Activated naive CD4-positive, alpha-beta T cell treated with Interleukin-2 at 50 U/mL for 16 hours (primary cell): ENCODE measurements at regions not wholly inside any gene's neighbourhood (a gene's known extent, or its start where the extent isn't known, plus 50 kb on each side); places are given as distances from the start of the nearest gene placed in this dataset.
"Not testable (repeated sequence)": the region's sequence is repeated elsewhere in the genome, so short reads cannot be mapped to it uniquely, and the experiment has no call there.

ENCODE experiments used
- DNase-seq: peaks from one replicate; pipeline ENCODE4 v3.0.0-alpha.2; 2020

DNA sequence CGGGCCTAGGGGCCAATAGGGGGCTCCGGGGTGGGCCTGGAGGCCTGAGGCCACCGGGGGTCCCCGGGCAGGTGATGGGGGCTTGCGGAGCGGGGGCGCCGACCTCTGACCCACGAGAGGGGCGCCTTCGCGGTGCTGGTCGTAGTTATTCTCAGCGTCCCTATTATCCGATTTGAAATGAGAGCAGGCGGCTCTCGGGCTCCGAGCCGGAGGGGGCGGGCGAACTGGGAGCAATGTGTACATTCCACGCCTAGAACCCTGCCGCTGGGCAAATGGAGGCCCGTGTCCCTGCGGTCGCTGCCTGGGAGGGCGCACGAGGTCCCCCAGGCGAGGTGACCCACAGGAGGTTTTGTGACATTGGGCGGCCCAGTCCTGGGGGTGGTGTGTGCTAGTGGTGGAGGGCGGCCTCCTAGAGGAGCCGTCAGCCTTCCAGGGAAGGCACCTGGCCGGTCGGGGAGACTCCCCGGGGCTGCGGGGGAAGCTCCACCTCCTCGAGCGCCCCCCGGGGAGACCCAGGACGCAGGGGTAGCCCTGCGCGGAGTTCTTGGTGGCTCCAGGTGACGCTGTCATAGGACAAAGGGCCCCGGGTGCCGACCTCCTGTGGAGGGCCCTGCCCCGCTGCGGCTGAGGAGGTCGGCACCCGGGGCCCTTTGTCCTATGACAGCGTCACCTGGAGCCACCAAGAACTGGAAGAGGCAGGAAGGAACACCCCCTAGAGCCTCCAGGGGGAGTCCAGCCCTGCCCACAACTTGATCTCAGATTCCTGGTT is 102.6 kb upstream of the PRKX start:
- DNase-seq: peak; percentile 22

DNA sequence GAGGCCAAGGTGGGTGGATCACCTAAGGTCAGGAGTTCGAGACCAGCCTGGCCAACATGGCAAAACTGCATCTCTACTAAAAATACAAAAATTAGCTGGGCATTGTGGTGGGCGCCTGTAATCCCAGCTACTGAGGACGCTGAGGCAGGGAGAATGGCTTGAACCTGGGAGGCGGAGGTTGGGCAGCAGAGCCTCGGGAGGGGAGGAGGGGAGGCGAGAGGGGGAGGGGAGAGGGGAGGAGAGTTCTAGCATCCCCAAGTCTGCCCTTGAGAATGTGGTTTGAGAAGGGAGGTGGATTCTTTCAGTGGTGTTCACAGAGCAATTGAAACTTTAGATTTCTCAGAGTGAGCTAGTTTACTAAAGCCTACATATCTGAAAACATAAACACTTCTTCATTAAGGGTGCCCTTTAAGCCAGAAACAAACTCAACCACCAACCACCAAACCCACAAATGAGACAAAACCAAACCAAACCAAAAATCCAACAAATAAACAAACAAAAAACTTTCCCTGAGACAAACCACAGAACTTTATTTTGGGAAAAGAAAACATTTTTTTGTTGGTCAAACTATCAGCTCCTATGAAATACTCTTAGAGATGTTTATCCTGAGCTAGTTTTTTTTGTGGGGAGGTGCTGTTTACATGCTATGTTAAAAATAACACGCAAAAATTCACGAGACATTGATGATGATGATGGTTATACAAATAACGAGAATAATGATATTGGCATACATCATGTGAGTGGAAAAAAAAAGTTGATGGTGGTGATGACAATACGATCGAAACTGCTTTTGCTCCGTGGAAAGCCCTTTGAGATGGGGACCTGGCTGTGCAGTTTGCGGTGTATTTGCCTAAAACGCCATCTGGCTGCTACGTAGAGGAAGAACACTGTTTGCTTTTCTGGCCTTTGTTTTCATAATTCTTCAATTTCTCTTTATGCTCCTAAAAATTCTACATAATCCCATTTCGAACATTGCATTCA is 98.2 kb upstream of the PRKX start:
- peak; percentile 47 for DNase-seq

DNA sequence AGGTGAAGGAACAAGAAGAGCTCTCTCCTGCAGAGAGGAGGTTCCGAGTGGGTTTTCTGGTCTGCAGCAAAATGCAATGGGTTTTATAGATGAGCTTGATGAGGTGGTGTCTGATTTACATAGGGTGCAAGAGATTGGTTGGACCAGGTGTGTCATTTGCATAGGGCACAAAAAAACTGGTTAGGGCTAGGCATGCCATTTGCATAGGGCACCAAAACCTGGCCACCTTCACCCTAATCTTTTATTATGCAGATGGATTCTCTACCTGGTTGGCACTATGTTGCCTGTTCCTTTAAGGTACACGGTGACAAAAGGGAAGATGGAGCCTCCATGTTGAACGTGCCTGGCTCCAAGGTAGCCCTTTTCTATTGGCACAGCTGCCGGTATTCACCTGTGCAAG is 94.5 kb upstream of the PRKX start:
- no peak for DNase-seq

DNA sequence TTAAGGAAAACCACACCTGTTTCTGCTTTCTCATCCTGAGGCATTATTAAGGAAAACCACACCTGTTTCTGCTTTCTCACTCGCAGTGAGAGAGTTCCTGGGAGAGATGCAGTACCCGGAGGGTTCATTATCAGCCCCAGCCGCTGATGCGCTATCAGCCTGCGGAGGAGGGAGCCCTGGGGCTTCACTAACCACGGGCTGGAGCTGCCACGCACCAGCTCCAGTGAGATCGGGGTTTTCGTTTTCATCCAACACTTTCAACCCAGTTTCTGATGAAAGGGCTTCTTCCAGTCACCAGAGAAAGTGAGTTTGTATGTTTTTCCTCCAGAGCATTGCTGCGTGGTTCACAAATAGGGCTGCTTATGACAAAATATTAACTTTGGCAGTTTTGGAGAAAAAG is 93.2 kb upstream of the PRKX start:
- no peak for DNase-seq

DNA sequence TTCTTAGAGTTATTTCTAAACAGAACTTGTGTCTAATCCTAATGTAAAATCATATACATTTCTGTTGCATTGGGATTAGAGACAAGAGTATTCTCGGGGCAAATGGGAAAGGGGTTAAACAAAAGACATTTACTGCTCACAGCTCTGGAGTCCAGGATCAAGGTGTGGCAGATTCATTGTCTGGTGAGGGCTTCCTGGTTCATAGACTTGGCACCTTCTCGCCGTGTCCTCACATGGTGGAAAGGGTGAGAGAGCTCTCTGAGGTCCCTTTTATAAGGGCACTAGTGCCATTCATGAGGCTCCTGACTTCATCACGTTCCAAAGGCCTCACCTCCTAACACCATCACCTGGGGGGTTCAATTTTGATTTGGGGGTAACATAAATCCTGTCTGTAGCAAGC is 90.3 kb upstream of the PRKX start:
- DNase-seq: no peak

DNA sequence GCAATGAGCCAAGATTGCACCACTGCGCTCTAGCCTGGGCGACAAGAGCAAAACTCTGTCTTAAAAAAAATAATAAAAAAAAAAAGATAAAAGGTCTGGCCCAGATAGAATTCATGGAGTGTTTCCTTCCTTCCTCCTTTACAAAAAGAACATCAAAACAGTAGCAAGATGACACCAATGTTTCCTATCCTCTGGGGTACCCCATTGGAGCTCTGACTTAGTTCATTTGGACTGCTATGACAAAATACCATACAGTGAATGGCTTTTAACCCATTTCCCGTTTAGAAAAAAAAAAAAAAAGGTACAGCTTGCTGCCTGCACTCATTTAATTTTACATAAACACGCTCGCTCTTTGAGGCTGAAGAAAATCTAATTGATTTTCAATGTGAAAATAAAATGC is 89.9 kb upstream of the PRKX start:
- DNase-seq: no peak

DNA sequence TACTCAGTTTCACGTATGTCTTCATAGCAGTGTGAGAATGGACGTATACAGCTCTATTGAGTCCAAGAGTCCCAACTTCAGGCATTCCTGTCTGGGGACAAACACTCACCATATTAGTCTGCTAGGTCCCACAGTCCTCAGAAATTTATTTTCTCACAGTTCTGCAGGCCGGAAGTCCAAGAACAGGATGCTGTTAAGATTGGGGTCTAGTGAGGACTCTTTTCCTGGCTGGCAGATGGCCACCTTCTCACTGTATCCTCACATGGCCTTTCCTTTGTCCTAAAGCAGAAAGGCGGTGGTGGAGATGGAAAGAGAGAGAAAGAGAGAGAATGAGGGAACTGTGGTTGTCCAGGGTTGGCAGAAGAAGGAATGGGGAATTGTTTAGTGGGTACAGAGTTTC is 82.0 kb upstream of the PRKX start:
- DNase-seq: not testable (repeated sequence)

DNA sequence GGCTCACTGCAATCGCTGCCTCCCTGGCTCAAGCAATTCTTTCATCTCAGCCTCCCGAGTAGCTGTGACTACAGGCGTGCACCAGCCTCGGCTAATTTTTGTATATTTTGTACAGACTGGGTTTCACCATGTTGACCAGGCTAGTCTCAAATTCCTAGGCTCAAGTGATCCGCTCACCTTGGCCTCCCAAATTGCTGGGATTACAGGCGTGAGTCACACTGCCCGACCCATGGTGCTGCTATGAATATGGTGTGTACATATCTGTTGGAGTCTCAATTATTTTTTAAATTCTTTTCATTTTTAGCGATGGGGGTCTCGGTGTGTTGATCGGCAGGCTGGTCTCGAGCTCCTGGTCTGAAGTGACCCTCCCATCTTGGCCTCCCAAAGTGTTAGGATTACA is 78.0 kb upstream of the PRKX start:
- DNase-seq: no peak

DNA sequence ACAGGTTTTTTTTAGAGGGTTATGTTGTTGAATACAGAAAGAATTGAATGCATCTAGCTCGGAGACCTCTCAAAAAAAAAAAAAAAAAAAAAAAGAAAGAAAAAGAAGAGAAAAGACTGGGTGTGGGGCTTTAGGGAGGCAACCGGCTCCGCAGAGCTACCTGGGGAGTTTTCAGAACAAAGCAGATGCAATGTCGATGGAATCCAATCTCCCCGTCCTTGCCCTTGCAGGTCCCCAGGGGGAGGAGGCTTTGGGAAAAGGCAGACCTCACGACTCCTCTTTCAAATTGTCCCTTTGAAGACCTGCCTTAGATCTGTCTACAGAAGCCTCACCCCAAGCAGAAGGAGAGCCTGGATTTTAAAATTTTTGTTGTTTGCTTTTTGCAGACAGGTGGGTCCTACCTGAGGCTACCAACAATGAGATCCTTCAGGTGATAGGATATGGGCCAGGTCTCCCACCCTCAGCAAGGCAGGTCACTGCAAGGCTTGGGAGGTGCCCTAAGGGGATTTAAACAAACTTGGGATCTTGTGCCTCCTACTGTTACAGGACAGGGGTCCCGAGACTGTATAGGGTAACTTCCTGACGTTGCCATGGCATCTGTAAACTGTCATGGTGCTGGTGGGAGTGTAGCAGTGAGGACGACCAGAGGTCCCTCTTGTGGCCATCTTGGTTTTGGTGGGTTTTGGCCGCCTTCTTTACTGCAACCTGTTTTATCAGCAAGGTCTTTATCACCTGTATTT is 75.2 kb upstream of the PRKX start:
- no peak for DNase-seq

DNA sequence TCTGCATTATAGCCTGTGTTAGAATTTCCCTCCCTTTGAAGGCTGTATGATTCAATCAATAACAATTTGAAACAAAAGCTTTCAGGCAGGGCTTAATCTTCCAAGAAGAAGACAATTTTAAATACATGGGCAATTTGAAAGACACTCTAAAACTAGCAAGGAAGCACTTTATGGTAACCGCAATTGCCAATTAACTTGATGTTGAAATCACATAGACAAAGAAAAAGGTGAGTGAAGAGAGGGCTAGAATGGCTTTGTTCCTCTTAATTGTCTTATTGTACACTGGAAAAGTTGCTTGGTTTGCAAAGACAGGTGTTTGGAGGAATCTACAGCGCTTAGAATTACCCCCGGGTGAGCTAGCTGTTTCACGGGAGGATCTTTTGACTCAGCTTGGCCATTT is 74.4 kb upstream of the PRKX start:
- DNase-seq: no peak

DNA sequence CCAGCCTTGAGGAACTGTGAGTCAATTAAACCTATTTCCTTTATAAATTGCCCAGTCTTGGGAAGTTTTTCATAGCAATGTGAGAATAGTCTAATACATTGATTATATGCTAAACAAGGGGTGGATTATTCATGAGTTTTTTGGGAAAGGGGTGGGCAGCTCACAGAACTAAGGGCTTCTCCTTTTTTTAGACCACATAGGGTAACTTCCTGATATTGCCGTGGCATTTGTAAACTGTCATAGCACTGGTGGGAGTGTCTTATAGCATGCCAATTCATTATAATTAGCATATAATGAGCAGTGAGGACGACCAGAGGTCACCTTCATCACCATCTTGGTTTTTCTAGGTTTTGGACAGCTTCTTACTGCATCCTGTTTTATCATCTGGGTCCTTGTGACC is 72.4 kb upstream of the PRKX start:
- not testable (repeated sequence) for DNase-seq

DNA sequence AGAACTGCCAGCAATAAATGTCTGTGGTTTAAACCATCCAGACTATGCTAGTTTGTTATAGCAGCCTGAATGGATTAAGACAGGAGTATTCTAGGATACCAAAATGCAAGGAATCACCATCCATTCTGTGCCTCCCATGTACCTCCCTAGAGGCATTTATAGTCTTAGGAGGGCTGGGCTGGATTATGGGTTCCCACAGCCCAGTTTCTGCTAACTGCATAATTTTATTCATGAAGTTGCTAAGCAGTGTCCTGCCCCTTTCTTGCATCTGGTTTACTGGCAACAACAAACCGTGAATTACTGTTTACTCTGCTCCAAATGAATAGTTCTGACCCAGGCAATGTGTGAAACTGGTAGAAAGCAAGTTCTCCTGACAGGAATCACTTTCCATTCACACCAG is 67.1 kb upstream of the PRKX start:
- DNase-seq: no peak

DNA sequence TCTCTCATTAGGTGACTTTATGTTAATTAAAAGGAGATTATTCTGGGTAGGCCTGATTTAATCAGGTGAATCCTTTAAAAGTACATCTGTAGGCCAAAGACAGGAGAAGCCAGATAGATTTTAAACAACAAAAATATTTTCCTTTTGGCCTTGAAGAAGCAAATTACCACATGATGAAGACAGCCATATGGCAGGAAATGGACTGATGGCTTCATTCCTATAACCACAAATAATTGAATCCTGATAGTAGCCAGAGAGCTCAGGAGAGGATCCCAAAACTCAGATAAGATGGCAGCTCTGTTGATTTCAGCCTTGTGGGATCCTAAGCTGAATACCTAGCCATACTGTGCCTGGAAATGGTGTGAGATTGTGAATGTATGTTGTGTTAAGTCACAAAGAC is 66.1 kb upstream of the PRKX start:
- no peak for DNase-seq

DNA sequence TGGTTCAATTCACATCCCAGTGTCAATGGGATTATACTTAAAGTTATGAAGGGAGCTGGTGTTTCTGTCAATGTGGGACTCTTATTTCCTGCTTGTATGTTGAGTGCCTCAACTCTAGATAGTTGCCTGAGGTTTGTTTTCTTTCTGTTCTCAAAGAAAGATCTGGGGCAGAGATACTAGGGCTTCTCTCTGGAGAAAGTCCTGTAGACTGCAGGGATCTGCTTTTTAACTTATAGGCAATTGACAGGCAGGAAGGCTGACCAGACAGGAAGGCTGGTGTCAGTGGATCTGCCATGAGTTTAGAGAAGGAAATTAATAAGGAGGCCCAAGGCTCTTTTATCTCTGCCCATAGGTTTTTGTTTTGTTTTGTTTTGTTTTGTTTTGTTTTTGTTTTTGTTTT is 64.0 kb upstream of the PRKX start:
- no peak for DNase-seq

DNA sequence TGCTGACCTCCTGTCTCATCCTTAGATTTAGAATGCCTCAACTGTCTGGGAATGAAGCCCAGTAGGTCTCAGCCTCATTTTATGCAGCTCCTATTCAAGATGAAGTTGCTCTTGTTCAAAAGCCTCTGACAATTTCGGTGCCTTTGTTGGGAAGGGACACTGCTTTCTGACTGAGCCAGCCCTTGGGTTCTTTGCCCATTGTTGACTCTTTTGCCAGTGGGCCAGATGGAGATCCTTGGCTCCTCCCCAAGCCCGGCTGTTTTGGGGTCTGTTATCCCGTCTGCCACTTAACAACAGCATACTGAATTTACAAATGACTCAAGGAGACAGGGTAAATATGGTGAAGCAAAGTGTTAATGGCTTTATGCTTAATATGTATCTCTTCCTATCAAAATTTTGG is 58.3 kb upstream of the PRKX start:
- no peak for DNase-seq

DNA sequence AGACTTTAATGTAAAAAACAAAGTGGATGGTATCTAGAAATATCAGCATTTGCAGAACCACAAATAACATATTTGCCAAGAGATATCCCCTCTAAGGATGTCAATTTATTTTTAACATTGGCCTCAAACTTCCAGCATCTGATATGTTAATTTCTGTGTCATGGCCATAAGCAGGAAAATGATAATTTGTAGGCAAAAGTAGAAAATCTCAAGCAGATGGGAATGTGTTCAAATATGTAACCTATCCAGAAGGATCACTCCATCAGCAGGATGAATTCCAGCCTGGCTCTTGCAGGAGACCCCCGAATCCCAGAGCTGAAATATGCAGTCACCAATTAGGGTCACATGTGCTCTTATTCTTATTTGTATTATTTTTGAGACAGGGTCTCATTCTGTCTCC is 55.4 kb upstream of the PRKX start:
- DNase-seq: no peak
